ENCODE measurements at regions not wholly inside any gene's neighbourhood (a gene's known extent, or its start where the extent isn't known, plus 50 kb on each side); places are given as distances from the start of the nearest gene placed in this dataset.

- ATAC-seq, result no peak
- no peak for TF ChIP-seq ESRRG (CRISPR knock-in tag; IDR thresholded peaks at IDR 0.05)
- no peak for TF ChIP-seq ZC3H10 (CRISPR knock-in tag; IDR thresholded peaks at IDR 0.05)
- TF ChIP-seq ISL1 (CRISPR knock-in tag; IDR thresholded peaks at IDR 0.05), result no peak
- no peak for TF ChIP-seq GLIS3 (CRISPR knock-in tag; IDR thresholded peaks at IDR 0.05)
- TF ChIP-seq POU6F1 (CRISPR knock-in tag; IDR thresholded peaks at IDR 0.05; ENCODE audit: borderline replicate concordance, low read depth), result no peak
- TF ChIP-seq CREB5 (CRISPR knock-in tag; IDR thresholded peaks at IDR 0.05; ENCODE audit: low read depth), result no peak
- TF ChIP-seq TCF4 (CRISPR knock-in tag; IDR thresholded peaks at IDR 0.05; ENCODE audit: borderline replicate concordance), result no peak
- no peak for TF ChIP-seq ARNTL (CRISPR knock-in tag; IDR thresholded peaks at IDR 0.05; ENCODE audit: borderline replicate concordance, low read depth)
- no peak for TF ChIP-seq ZNF70 (CRISPR knock-in tag; IDR thresholded peaks at IDR 0.05)
Measured at GRCh38 chr4:130021706-130022105, 925.8 kb downstream of the C4orf33 start.

GRCh38 chr4:130023088-130023487, 927.1 kb downstream of the C4orf33 start:
- no peak for TF ChIP-seq ZFP3 (CRISPR knock-in tag; IDR thresholded peaks at IDR 0.05)
- TF ChIP-seq PATZ1 (CRISPR knock-in tag; IDR thresholded peaks at IDR 0.05; ENCODE audit: borderline replicate concordance), result no peak
- TF ChIP-seq CSDC2 (CRISPR knock-in tag; IDR thresholded peaks at IDR 0.05), result no peak
- TF ChIP-seq OSR1 (CRISPR knock-in tag; IDR thresholded peaks at IDR 0.05), result no peak
- TF ChIP-seq ISL1 (CRISPR knock-in tag; IDR thresholded peaks at IDR 0.05), result no peak
- no peak for TF ChIP-seq GLIS3 (CRISPR knock-in tag; IDR thresholded peaks at IDR 0.05)
- TF ChIP-seq ZNF565 (CRISPR knock-in tag; conservative IDR thresholded peaks at IDR 0.05; ENCODE audit: low read depth), result no peak
- ATAC-seq, result no peak

- no peak for ATAC-seq
- no peak for TF ChIP-seq TSHZ2 (CRISPR knock-in tag; IDR thresholded peaks at IDR 0.05)
- TF ChIP-seq PATZ1 (CRISPR knock-in tag; IDR thresholded peaks at IDR 0.05; ENCODE audit: borderline replicate concordance), result no peak
- no peak for TF ChIP-seq CSDC2 (CRISPR knock-in tag; IDR thresholded peaks at IDR 0.05)
- TF ChIP-seq TCF4 (CRISPR knock-in tag; IDR thresholded peaks at IDR 0.05; ENCODE audit: borderline replicate concordance), result no peak
- no peak for TF ChIP-seq ZNF70 (CRISPR knock-in tag; IDR thresholded peaks at IDR 0.05)
- no peak for TF ChIP-seq ZFP30 (CRISPR knock-in tag; IDR thresholded peaks at IDR 0.05)
- TF ChIP-seq TOX (CRISPR knock-in tag; IDR thresholded peaks at IDR 0.05; ENCODE audit: borderline replicate concordance), result no peak
- no peak for TF ChIP-seq ESRRG (CRISPR knock-in tag; IDR thresholded peaks at IDR 0.05)
- no peak for TF ChIP-seq ZNF565 (CRISPR knock-in tag; conservative IDR thresholded peaks at IDR 0.05; ENCODE audit: low read depth)
- TF ChIP-seq RARB (CRISPR knock-in tag; IDR thresholded peaks at IDR 0.05), result no peak
- no peak for TF ChIP-seq CSRNP3 (CRISPR knock-in tag; IDR thresholded peaks at IDR 0.05)
Measured at GRCh38 chr4:130025701-130026100, 929.7 kb downstream of the C4orf33 start.
